ENCODE measurements at regions not wholly inside any gene's neighbourhood (a gene's known extent, or its start where the extent isn't known, plus 50 kb on each side); places are given as distances from the start of the nearest gene placed in this dataset.

- DNase-seq: no peak
- Histone ChIP-seq H3K4me3 (no peak overlapping the region), H3K9me3 (no peaks in the 10 kb centered on the region), H3K27ac (no peak overlapping the region), H3K4me1 (no peaks in the 10 kb centered on the region), H3K27me3 (no peaks in the 10 kb centered on the region), H3K36me3 (no peaks in the 10 kb centered on the region)
- in situ Hi-C loops (cut with MboI; ENCODE audit: low pct_ligation_motif_present in 1 of 4, low pct_unique_long_range_greater_than_20kb in 1 of 4, low sequenced_read_pairs in 3 of 4) (no loop called here), intact Hi-C loops (cut with DNase I; ENCODE audit: low total_unique reads) (no loop called here)
- TF ChIP-seq POLR2A (IDR thresholded peaks at IDR 0.05) (no peak), EP300 (IDR thresholded peaks at IDR 0.05; ENCODE audit: low read depth) (no peak), CTCF (IDR thresholded peaks at IDR 0.05) (no peak), POLR2AphosphoS5 (IDR thresholded peaks at IDR 0.05) (no peak)
- WGBS, 2 donors (ENCODE audit: low coverage in 1 of 2): 63 to 72% methylated on average over 4 of the region's 4 CpGs
These were observed 290.0 kb upstream of the PLSCR5 start for GRCh38 chr3:146895026-146895749.

DNA sequence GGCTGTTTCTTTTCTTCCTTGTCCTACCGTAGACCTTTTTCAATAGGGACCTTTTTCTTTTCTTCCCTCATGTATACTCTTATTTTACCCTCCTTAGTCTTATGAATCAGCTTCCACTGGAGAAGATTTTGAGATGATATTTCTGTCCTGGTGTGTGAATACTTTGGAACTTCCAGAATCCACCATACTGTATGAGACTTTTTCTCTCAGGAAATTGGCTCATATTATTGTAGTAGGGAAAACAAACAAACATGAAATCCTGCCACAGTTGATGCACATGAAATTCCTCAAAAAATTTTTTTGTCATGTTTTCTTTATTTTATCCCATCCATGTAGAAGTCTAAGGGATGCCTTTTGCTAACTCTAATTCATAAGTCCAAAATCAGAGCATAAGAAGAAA is 289.3 kb upstream of the PLSCR5 start:
- DNase-seq: no peak
- Histone ChIP-seq H3K27ac (no peak overlapping the region), H3K4me3 (no peak overlapping the region), H3K9me3 (no peaks in the 10 kb centered on the region), H3K4me1 (no peaks in the 10 kb centered on the region), H3K36me3 (no peaks in the 10 kb centered on the region), H3K27me3 (no peaks in the 10 kb centered on the region)
- intact Hi-C loops (cut with DNase I; ENCODE audit: low total_unique reads) (no loop called here), in situ Hi-C loops (cut with MboI; ENCODE audit: low pct_ligation_motif_present in 1 of 4, low pct_unique_long_range_greater_than_20kb in 1 of 4, low sequenced_read_pairs in 3 of 4) (no loop called here)
- 65 to 83% methylated on average over 1 of the region's 1 CpG for WGBS, 2 donors (ENCODE audit: low coverage in 1 of 2)
- no peak for TF ChIP-seq CTCF (IDR thresholded peaks at IDR 0.05)
- no peak for TF ChIP-seq POLR2AphosphoS5 (IDR thresholded peaks at IDR 0.05)
- TF ChIP-seq POLR2A (IDR thresholded peaks at IDR 0.05): no peak
- no peak for TF ChIP-seq EP300 (IDR thresholded peaks at IDR 0.05; ENCODE audit: low read depth)

DNA sequence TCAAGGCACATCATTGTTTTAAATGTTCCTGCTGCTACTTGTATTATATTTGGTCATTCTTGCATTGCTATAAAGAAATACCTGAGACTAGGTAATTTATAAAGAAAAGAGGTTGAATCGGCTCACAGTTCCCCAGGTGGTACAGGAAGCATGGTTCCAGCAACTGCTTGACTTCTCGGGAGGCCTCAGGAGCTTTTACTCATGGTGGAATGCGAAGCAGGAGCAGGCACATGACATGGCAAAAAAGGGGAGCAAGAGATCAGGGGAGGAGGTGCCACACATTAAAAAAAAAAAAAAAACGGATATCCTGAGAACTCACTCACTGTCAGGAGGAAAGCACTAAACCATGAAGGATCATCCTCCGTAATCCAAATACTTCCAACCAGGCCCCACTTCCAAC is 286.9 kb upstream of the PLSCR5 start:
- H3K4me1 ChIP-seq: no peaks in the 10 kb centered on the region
- H3K27me3 ChIP-seq: no peaks in the 10 kb centered on the region
- intact Hi-C loops (cut with DNase I; ENCODE audit: low total_unique reads) (no loop called here), in situ Hi-C loops (cut with MboI; ENCODE audit: low pct_ligation_motif_present in 1 of 4, low pct_unique_long_range_greater_than_20kb in 1 of 4, low sequenced_read_pairs in 3 of 4) (no loop called here)
- H3K9me3 ChIP-seq: no peaks in the 10 kb centered on the region
- TF ChIP-seq EP300 (IDR thresholded peaks at IDR 0.05; ENCODE audit: low read depth) (no peak), POLR2A (IDR thresholded peaks at IDR 0.05) (no peak)
- H3K4me3 ChIP-seq: no peak overlapping the region
- no peaks in the 10 kb centered on the region for H3K36me3 ChIP-seq
- 76 to 82% methylated on average over 2 to 5 of the region's 5 CpGs for WGBS, 2 donors (ENCODE audit: low coverage in 1 of 2)
- no peak overlapping the region for H3K27ac ChIP-seq
- DNase-seq: no peak

DNA sequence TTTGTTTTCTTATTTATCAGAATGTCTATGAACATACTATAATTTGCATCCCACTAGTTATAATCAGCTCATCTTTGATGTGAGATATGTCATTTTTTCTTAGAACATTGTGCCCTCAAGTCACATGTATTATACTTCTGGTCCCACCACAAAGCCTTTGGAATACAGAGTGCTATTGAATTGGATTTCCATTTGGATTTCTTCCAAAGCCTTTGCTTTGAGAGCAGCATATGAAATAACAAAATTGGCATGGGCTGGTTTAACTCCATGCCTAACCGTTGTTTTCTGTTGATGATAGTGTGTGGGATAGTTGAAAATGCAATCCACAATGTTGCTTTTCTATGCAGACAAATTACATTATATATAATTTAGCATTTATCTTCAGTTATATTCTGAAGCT is 284.5 kb upstream of the PLSCR5 start:
- Histone ChIP-seq H3K27ac (no peak overlapping the region), H3K4me1 (no peaks in the 10 kb centered on the region), H3K9me3 (no peaks in the 10 kb centered on the region), H3K4me3 (no peak overlapping the region), H3K36me3 (no peaks in the 10 kb centered on the region), H3K27me3 (no peaks in the 10 kb centered on the region)
- in situ Hi-C loops (cut with MboI; ENCODE audit: low pct_ligation_motif_present in 1 of 4, low pct_unique_long_range_greater_than_20kb in 1 of 4, low sequenced_read_pairs in 3 of 4): no loop called here
- no peak for DNase-seq
- intact Hi-C loops (cut with DNase I; ENCODE audit: low total_unique reads): no loop called here
- 60 to 83% methylated on average over 1 of the region's 1 CpG for WGBS, 2 donors (ENCODE audit: low coverage in 1 of 2)
- TF ChIP-seq EP300 (IDR thresholded peaks at IDR 0.05; ENCODE audit: low read depth) (no peak), POLR2A (IDR thresholded peaks at IDR 0.05) (no peak), POLR2AphosphoS5 (IDR thresholded peaks at IDR 0.05) (no peak), CTCF (IDR thresholded peaks at IDR 0.05) (no peak)

- H3K27ac ChIP-seq: no peak overlapping the region
- in situ Hi-C loops (cut with MboI; ENCODE audit: low pct_ligation_motif_present in 1 of 4, low pct_unique_long_range_greater_than_20kb in 1 of 4, low sequenced_read_pairs in 3 of 4): no loop called here
These were observed 283.0 kb upstream of the PLSCR5 start for GRCh38 chr3:146888176-146888575.

More at GRCh38 chr3:146888176-146888575, 283.0 kb upstream of the PLSCR5 start:
- no peak overlapping the region for H3K4me3 ChIP-seq
- no peaks in the 10 kb centered on the region for H3K9me3 ChIP-seq
- H3K36me3 ChIP-seq: no peaks in the 10 kb centered on the region
- no peaks in the 10 kb centered on the region for H3K4me1 ChIP-seq
- TF ChIP-seq CTCF (IDR thresholded peaks at IDR 0.05) (no peak), POLR2AphosphoS5 (IDR thresholded peaks at IDR 0.05) (no peak), EP300 (IDR thresholded peaks at IDR 0.05; ENCODE audit: low read depth) (no peak), POLR2A (IDR thresholded peaks at IDR 0.05) (no peak)
- whole genome bisulfite sequencing, 2 donors (ENCODE audit: low coverage in 1 of 2): 93 to 94% methylated on average over 3 to 4 of the region's 4 CpGs
- intact Hi-C loops (cut with DNase I; ENCODE audit: low total_unique reads): no loop called here
- H3K27me3 ChIP-seq: no peaks in the 10 kb centered on the region
- DNase-seq: no peak
